Keratinocyte (primary cell): ENCODE measurements at regions not wholly inside any gene's neighbourhood (a gene's known extent, or its start where the extent isn't known, plus 50 kb on each side); places are given as distances from the start of the nearest gene placed in this dataset.
"Not testable (repeated sequence)": the region's sequence is repeated elsewhere in the genome, so short reads cannot be mapped to it uniquely, and the experiment has no call there.

Source experiments
- DNase-seq: peaks from one replicate; pipeline ENCODE4 v3.0.0-alpha.2; 2011; ENCODE audit warnings: low read depth, missing footprints, low spot score
- FAIRE-seq: peaks from 2 replicates; lab custom pipeline; 2011; peaks lifted over from hg19 to GRCh38; lab: Jason Lieb, UNC
- H2AFZ ChIP-seq: 2 replicates; pipeline ENCODE4 v1.6.0; 2012; ENCODE audit warnings: low read length, control low read depth, inconsistent platforms; ENCODE audit not compliant: control insufficient read depth
- H3K27ac ChIP-seq: 2 replicates; pipeline ENCODE4 v1.5.1; 2011; ENCODE audit warnings: low read length; ENCODE audit not compliant: control insufficient read depth, insufficient read depth
- H3K27me3 ChIP-seq: 3 replicates; pipeline ENCODE4 v1.6.0; 2011; ENCODE audit warnings: low read length; ENCODE audit not compliant: control insufficient read depth, insufficient read depth; ENCODE audit errors: extremely low read depth
- H3K36me3 ChIP-seq, 2 experiments: 2 replicates in 1 of 2; 3 replicates in 1 of 2; pipeline ENCODE4 v1.5.1; 2011; ENCODE audit warnings: low read length in 2 of 2, mild to moderate bottlenecking in 1 of 2; ENCODE audit not compliant: control insufficient read depth in 2 of 2, insufficient read depth in 2 of 2; ENCODE audit errors: extremely low read depth in 1 of 2
- H3K4me1 ChIP-seq: 3 replicates; pipeline ENCODE4 v1.5.1; 2011; ENCODE audit warnings: low read length; ENCODE audit not compliant: control insufficient read depth, insufficient read depth; ENCODE audit errors: extremely low read depth
- H3K4me2 ChIP-seq: 3 replicates; pipeline ENCODE4 v1.6.0; 2011; ENCODE audit warnings: low read depth, low read length; ENCODE audit not compliant: control insufficient read depth, insufficient read depth; ENCODE audit errors: extremely low read depth
- H3K4me3 ChIP-seq, 3 experiments: fragments of 200-600 bp in 1 of 3; sonication (generic) in 1 of 3; 2 replicates in 2 of 3; 3 replicates in 1 of 3; pipeline ENCODE4 v1.5.1; 2011 to 2016; ENCODE audit warnings: low read length in 3 of 3, mild to moderate bottlenecking in 3 of 3, control low read depth in 2 of 3, inconsistent platforms in 1 of 3, low read depth in 1 of 3, mixed read lengths in 1 of 3, mixed run types in 1 of 3, moderate library complexity in 1 of 3; ENCODE audit not compliant: control insufficient read depth in 2 of 3, insufficient read depth in 2 of 3; ENCODE audit errors: extremely low read depth in 1 of 3
- H3K79me2 ChIP-seq: 2 replicates; pipeline ENCODE4 v1.6.0; 2012; ENCODE audit warnings: low read length; ENCODE audit not compliant: control insufficient read depth, insufficient read depth
- H3K9ac ChIP-seq: 3 replicates; pipeline ENCODE4 v1.6.0; 2011; ENCODE audit warnings: low read length; ENCODE audit not compliant: control insufficient read depth, insufficient read depth; ENCODE audit errors: extremely low read depth
- H3K9me1 ChIP-seq: 3 replicates; pipeline ENCODE4 v1.6.0; 2011; ENCODE audit warnings: low read length; ENCODE audit not compliant: control insufficient read depth, insufficient read depth; ENCODE audit errors: extremely low read depth
- H3K9me3 ChIP-seq: 2 replicates; pipeline ENCODE4 v1.5.1; 2012; ENCODE audit warnings: low read depth, low read length; ENCODE audit not compliant: control insufficient read depth
- H4K20me1 ChIP-seq: 3 replicates; pipeline ENCODE4 v1.6.0; 2011; ENCODE audit warnings: low read length; ENCODE audit not compliant: control insufficient read depth, insufficient read depth; ENCODE audit errors: extremely low read depth
- EZH2 ChIP-seq: IDR thresholded peaks from one replicate; pipeline ENCODE4 v1.6.1; 2012; ENCODE audit warnings: inconsistent platforms, mild to moderate bottlenecking, low read length, moderate library complexity
- dilution Hi-C: fragments of 300-500 bp; cut with MboI; formaldehyde crosslinking; loops from one replicate; pipeline ENCODE4 v1.7.0; 2020; ENCODE audit warnings: low sequenced_read_pairs; ENCODE audit not compliant: extremely low pct_ligation_motif_present
- TF ChIP-seq, protein P1 (sequence below), 3 experiments: IDR thresholded peaks in 1 of 3; conservative IDR thresholded peaks in 1 of 3; optimal IDR thresholded peaks in 1 of 3; 2 replicates in 2 of 3; 3 replicates in 1 of 3; pipeline versions ENCODE3 to v1.5.1; 2011; ENCODE audit warnings: low read length in 3 of 3, mild to moderate bottlenecking in 3 of 3, moderate library complexity in 2 of 3, control low read depth in 1 of 3, inconsistent platforms in 1 of 3; ENCODE audit not compliant: insufficient read depth in 2 of 3; ENCODE audit errors: extremely low read depth in 1 of 3

DNA sequence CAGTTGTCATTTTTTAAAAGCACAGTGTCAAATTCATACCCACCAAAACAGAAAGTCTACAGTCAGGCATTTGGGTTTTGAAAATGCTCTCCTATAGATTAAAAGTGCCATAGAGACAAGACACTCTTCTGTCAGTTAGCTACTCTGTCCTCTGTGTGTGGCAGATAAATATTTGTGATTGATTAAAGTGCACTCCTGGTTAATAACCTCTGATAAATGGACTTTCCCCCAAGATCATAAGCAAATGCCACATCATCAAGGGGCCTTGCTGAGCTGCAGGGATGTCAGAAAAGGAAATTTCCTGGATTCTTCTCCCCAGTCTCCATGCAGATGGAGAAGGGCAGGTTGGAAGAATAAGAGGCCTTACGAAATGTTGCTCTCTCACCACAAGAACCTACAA is 1329.5 kb upstream of the TMEM132C start:
- no peak for TF ChIP-seq EZH2
- TF ChIP-seq, protein P1, sequence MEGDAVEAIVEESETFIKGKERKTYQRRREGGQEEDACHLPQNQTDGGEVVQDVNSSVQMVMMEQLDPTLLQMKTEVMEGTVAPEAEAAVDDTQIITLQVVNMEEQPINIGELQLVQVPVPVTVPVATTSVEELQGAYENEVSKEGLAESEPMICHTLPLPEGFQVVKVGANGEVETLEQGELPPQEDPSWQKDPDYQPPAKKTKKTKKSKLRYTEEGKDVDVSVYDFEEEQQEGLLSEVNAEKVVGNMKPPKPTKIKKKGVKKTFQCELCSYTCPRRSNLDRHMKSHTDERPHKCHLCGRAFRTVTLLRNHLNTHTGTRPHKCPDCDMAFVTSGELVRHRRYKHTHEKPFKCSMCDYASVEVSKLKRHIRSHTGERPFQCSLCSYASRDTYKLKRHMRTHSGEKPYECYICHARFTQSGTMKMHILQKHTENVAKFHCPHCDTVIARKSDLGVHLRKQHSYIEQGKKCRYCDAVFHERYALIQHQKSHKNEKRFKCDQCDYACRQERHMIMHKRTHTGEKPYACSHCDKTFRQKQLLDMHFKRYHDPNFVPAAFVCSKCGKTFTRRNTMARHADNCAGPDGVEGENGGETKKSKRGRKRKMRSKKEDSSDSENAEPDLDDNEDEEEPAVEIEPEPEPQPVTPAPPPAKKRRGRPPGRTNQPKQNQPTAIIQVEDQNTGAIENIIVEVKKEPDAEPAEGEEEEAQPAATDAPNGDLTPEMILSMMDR (optimal IDR thresholded peaks at IDR 0.05 in 1 of 3, IDR thresholded peaks at IDR 0.05 in 1 of 3, conservative IDR thresholded peaks at IDR 0.05 in 1 of 3; ENCODE audit: extremely low read depth in 1 of 3, insufficient read depth in 2 of 3, low read length in 3 of 3) = no peak
- dilution Hi-C loops = no loop called here
- Histone ChIP-seq H3K4me1 (no peaks in the 10 kb centered on the region), H3K9ac (no peak overlapping the region), H3K27ac (no peak overlapping the region), H3K9me1 (no peaks in the 10 kb centered on the region), H4K20me1 (no peaks in the 10 kb centered on the region), H3K9me3 (no peaks in the 10 kb centered on the region), H3K36me3 (no peaks in the 10 kb centered on the region), H3K27me3 (no peaks in the 10 kb centered on the region), H3K79me2 (no peaks in the 10 kb centered on the region), H3K4me2 (no peak overlapping the region), H3K4me3 (no peak overlapping the region), H2AFZ (no peak overlapping the region)
- DNase-seq = no peak
- FAIRE-seq = no peak

DNA sequence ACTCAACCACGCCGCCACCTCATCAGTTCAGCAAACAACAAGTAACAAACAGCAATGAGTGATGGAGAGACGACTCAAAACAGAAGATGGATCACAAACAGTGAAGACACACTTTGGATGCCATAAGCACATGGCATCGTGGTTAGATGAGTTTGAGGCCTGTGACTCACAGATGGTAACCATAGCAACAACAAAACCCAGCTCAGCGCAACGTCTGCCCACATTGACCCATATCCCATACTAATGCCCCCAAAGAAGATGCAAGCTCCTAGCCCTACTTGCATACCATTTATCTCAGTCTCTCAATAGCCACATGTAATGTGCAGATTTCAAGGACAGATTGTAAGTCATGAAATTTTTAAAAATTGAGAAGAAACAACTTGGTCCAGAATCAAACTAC is 1322.3 kb upstream of the TMEM132C start:
- no peak overlapping the region for H3K9ac ChIP-seq
- H3K4me1 ChIP-seq = no peaks in the 10 kb centered on the region
- H3K79me2 ChIP-seq = no peaks in the 10 kb centered on the region
- H3K36me3 ChIP-seq = no peaks in the 10 kb centered on the region
- H4K20me1 ChIP-seq = no peaks in the 10 kb centered on the region
- no peak overlapping the region for H3K4me3 ChIP-seq
- dilution Hi-C loops = no loop called here
- no peaks in the 10 kb centered on the region for H3K9me3 ChIP-seq
- H2AFZ ChIP-seq = no peak overlapping the region
- DNase-seq (no peak), FAIRE-seq (no peak)
- no peak for TF ChIP-seq EZH2
- TF ChIP-seq, protein P1 (optimal IDR thresholded peaks at IDR 0.05 in 1 of 3, IDR thresholded peaks at IDR 0.05 in 1 of 3, conservative IDR thresholded peaks at IDR 0.05 in 1 of 3; ENCODE audit: extremely low read depth in 1 of 3, insufficient read depth in 2 of 3, low read length in 3 of 3) = no peak
- H3K27ac ChIP-seq = no peak overlapping the region
- no peak overlapping the region for H3K4me2 ChIP-seq
- H3K27me3 ChIP-seq = no peaks in the 10 kb centered on the region
- no peaks in the 10 kb centered on the region for H3K9me1 ChIP-seq

DNA sequence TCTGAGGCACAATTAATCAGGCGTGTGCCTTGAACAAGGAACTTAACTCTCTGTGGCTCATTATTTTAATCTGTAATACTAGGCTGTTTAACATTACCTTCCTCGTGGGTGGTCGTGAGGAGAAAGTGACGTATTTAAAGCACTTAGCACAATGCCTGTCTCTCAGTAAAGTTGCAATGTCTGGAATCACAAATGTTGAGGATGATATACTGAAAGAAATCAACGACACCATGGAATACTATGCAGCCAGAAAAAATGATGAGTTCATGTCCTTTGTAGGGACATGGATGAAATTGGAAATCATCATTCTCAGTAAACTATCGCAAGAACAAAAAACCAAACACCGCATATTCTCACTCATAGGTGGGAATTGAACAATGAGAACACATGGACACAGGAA is 1320.0 kb upstream of the TMEM132C start:
- DNase-seq, H2AFZ ChIP-seq, H3K4me2 ChIP-seq, H3K9me3 ChIP-seq, H4K20me1 ChIP-seq, H3K4me1 ChIP-seq, H3K27ac ChIP-seq, H3K9me1 ChIP-seq, FAIRE-seq, dilution Hi-C loops, H3K4me3 ChIP-seq, H3K27me3 ChIP-seq, H3K79me2 ChIP-seq, H3K9ac ChIP-seq, H3K36me3 ChIP-seq: not testable (repeated sequence)
